ENCODE measurements at regions not wholly inside any gene's neighbourhood (a gene's known extent, or its start where the extent isn't known, plus 50 kb on each side); places are given as distances from the start of the nearest gene placed in this dataset.

GRCh38 chr2:128682266-128682665 lies 363.6 kb upstream of the HS6ST1 start:
- H3K4me3 ChIP-seq (replicated peaks; ENCODE audit: low read depth, low read length), result no peak overlapping the region
- TF ChIP-seq CTCF (IDR thresholded peaks at IDR 0.05; ENCODE audit: low read length, missing control alignments), result no peak
- no peak for DNase-seq (ENCODE audit: low read depth)

GRCh38 chr2:128682729-128683284 lies 364.1 kb upstream of the HS6ST1 start:
- no peak for TF ChIP-seq CTCF (IDR thresholded peaks at IDR 0.05; ENCODE audit: low read length, missing control alignments)
- no peak for DNase-seq (ENCODE audit: low read depth)
- no peak overlapping the region for H3K4me3 ChIP-seq (replicated peaks; ENCODE audit: low read depth, low read length)

- DNase-seq (ENCODE audit: low read depth), result no peak
- TF ChIP-seq CTCF (IDR thresholded peaks at IDR 0.05; ENCODE audit: low read length, missing control alignments), result no peak
Observed at GRCh38 chr2:128684523-128684922, 365.9 kb upstream of the HS6ST1 start.

GRCh38 chr2:128685841-128686496 lies 367.3 kb upstream of the HS6ST1 start:
- DNase-seq (ENCODE audit: low read depth), result no peak
- no peak overlapping the region for H3K4me3 ChIP-seq (replicated peaks; ENCODE audit: low read depth, low read length)

More at GRCh38 chr2:128684523-128684922, 365.9 kb upstream of the HS6ST1 start:
- no peak overlapping the region for H3K4me3 ChIP-seq (replicated peaks; ENCODE audit: low read depth, low read length)

GRCh38 chr2:128686497-128686859 lies 367.8 kb upstream of the HS6ST1 start:
- H3K4me3 ChIP-seq (replicated peaks; ENCODE audit: low read depth, low read length), result no peak overlapping the region
- TF ChIP-seq CTCF (IDR thresholded peaks at IDR 0.05; ENCODE audit: low read length, missing control alignments), result no peak
- DNase-seq (ENCODE audit: low read depth), result no peak

More at GRCh38 chr2:128685841-128686496, 367.3 kb upstream of the HS6ST1 start:
- no peak for TF ChIP-seq CTCF (IDR thresholded peaks at IDR 0.05; ENCODE audit: low read length, missing control alignments)

- DNase-seq (ENCODE audit: low read depth), result no peak
- H3K4me3 ChIP-seq (replicated peaks; ENCODE audit: low read depth, low read length), result no peak overlapping the region
- no peak for TF ChIP-seq CTCF (IDR thresholded peaks at IDR 0.05; ENCODE audit: low read length, missing control alignments)
Observed at GRCh38 chr2:128686881-128687555, 368.4 kb upstream of the HS6ST1 start.
